DND-41 (cell line): ENCODE measurements at regions not wholly inside any gene's neighbourhood (a gene's known extent, or its start where the extent isn't known, plus 50 kb on each side); places are given as distances from the start of the nearest gene placed in this dataset.

ENCODE experiments used
- ATAC-seq: fragments of 200-7000 bp; cut with Tn5 transposase; 3 replicates; pipeline ENCODE4 v1.9.1; 2021; ENCODE audit warnings: low read depth; ENCODE audit not compliant: insufficient read depth
- DNase-seq: peaks from one replicate; pipeline ENCODE4 v3.0.0-alpha.2; 2020
- H2AFZ ChIP-seq: 2 replicates; pipeline ENCODE4 v1.6.0; 2012; ENCODE audit warnings: low read depth, low read length
- H3K27ac ChIP-seq: 2 replicates; pipeline ENCODE4 v1.5.1; 2012; ENCODE audit warnings: low read length, inconsistent platforms
- H3K27me3 ChIP-seq: fragments of 200-600 bp; sonication (generic); 2 replicates; pipeline ENCODE4 v1.6.0; 2012; ENCODE audit warnings: low read length, mild to moderate bottlenecking, inconsistent platforms; ENCODE audit not compliant: insufficient read depth, poor library complexity
- H3K36me3 ChIP-seq: 2 replicates; pipeline ENCODE4 v1.5.1; 2012; ENCODE audit warnings: low read length, inconsistent platforms; ENCODE audit not compliant: insufficient read depth
- H3K4me1 ChIP-seq: 2 replicates; pipeline ENCODE4 v1.5.1; 2012; ENCODE audit warnings: mild to moderate bottlenecking, low read length; ENCODE audit not compliant: insufficient read depth
- H3K4me2 ChIP-seq: 2 replicates; pipeline ENCODE4 v1.6.0; 2012; ENCODE audit warnings: mild to moderate bottlenecking, moderate library complexity, low read length, inconsistent platforms; ENCODE audit not compliant: insufficient read depth
- H3K4me3 ChIP-seq, 2 experiments: fragments of 200-600 bp in 1 of 2; shearing (Covaris generic) in 1 of 2; 2 replicates each; pipeline ENCODE4 v1.5.1; 2012 to 2016; ENCODE audit warnings: inconsistent platforms in 2 of 2, low read length in 2 of 2, mild to moderate bottlenecking in 2 of 2, low read depth in 1 of 2, moderate library complexity in 1 of 2
- H3K79me2 ChIP-seq: 2 replicates; pipeline ENCODE4 v1.6.0; 2012; ENCODE audit warnings: low read length, inconsistent platforms; ENCODE audit not compliant: insufficient read depth
- H3K9ac ChIP-seq: 2 replicates; pipeline ENCODE4 v1.6.0; 2012; ENCODE audit warnings: low read depth, mild to moderate bottlenecking, inconsistent platforms, low read length, moderate library complexity
- H3K9me3 ChIP-seq: 2 replicates; pipeline ENCODE4 v1.5.1; 2012; ENCODE audit warnings: low read length, moderate library complexity, mild to moderate bottlenecking, inconsistent platforms; ENCODE audit not compliant: insufficient read depth, severe bottlenecking
- H4K20me1 ChIP-seq: 2 replicates; pipeline ENCODE4 v1.6.0; 2012; ENCODE audit warnings: low read length; ENCODE audit not compliant: insufficient read depth
- EZH2 ChIP-seq: IDR thresholded peaks from 3 replicates; pipeline ENCODE4 v1.6.1; 2012; ENCODE audit warnings: borderline replicate concordance, low read depth, mild to moderate bottlenecking, moderate library complexity, low read length, inconsistent platforms; ENCODE audit not compliant: severe bottlenecking
- TF ChIP-seq, protein P1 (sequence below): IDR thresholded peaks from 2 replicates; pipeline ENCODE4 v1.5.1; 2012; ENCODE audit warnings: borderline replicate concordance, low read length, moderate library complexity, mild to moderate bottlenecking; ENCODE audit not compliant: poor library complexity, severe bottlenecking; ENCODE audit errors: extremely low read depth

DNA sequence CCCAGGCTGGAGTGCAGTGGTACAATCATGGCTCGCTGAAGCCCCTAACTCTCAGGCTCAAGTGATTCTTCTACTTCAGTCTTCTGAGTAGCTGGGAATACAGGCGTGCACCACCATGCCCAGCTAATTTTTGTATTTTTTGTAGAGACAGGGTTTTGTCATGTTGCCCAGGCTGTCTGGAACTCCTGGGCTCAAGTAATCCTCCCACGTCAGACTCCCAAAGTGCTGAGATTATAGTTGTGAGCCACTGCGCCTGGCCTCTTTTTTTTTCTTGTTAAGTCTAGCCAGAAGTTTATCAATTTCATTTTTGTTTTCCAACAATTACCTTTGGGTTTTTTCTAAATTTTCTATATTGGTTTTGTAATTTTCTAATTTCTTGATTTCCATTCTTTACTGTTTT is 100.6 kb downstream of the GC start:
- DNase-seq: no peak
- H3K9ac ChIP-seq: no peak overlapping the region
- no peak overlapping the region for H3K27ac ChIP-seq
- H2AFZ ChIP-seq: no peak overlapping the region
- no peak overlapping the region for H3K4me2 ChIP-seq
- H3K4me1 ChIP-seq: no peaks in the 10 kb centered on the region
- no peaks in the 10 kb centered on the region for H3K36me3 ChIP-seq
- ATAC-seq: no peak
- peaks cover 5% of the 10 kb centered on the region for H3K27me3 ChIP-seq
- no peaks in the 10 kb centered on the region for H3K79me2 ChIP-seq
- H3K9me3 ChIP-seq: no peaks in the 10 kb centered on the region
- no peak overlapping the region for H3K4me3 ChIP-seq
- H4K20me1 ChIP-seq: no peaks in the 10 kb centered on the region
- no peak for TF ChIP-seq EZH2
- TF ChIP-seq, protein P1, sequence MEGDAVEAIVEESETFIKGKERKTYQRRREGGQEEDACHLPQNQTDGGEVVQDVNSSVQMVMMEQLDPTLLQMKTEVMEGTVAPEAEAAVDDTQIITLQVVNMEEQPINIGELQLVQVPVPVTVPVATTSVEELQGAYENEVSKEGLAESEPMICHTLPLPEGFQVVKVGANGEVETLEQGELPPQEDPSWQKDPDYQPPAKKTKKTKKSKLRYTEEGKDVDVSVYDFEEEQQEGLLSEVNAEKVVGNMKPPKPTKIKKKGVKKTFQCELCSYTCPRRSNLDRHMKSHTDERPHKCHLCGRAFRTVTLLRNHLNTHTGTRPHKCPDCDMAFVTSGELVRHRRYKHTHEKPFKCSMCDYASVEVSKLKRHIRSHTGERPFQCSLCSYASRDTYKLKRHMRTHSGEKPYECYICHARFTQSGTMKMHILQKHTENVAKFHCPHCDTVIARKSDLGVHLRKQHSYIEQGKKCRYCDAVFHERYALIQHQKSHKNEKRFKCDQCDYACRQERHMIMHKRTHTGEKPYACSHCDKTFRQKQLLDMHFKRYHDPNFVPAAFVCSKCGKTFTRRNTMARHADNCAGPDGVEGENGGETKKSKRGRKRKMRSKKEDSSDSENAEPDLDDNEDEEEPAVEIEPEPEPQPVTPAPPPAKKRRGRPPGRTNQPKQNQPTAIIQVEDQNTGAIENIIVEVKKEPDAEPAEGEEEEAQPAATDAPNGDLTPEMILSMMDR: no peak

DNA sequence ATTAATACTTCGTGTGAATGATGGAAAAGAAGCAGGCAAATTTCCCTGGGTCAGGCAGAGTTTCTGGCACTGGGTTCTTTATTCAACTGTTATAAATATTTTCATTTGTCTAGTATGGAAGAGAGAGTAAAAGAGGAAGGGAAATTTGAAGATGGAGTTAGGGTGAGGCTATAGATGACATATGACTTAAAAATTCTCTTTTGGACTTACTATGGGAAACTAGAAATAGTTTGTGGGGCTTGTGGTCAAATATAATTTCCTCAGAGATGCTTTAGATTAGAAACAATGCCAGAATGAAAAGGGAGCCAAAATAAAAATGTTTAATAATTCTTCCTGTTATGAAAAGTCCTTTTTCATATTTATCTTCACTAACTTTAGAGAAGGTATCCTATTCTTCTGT is 103.2 kb downstream of the GC start:
- ATAC-seq: no peak

DNA sequence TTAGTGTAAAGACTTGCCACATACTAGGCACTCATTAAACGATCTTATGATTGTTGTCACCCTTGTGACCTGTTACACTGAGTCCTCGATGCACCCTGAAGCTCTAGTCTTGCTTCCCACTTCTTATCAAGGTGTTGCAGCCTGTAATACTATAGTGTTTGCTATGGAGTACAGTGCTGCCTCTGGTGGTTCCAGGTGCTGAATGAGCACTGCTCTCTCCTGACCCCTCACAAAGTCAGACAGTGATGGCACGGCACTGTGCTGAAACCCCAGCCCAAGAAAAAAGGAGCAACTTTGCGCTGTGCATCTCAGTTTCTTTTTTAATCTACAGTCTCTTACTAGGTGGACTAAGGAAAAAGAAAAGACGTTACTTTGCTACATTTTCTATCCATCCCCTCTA is 106.3 kb downstream of the GC start:
- ATAC-seq (no peak), DNase-seq (no peak)
- Histone ChIP-seq H3K9me3 (no peaks in the 10 kb centered on the region), H3K79me2 (no peaks in the 10 kb centered on the region), H3K27me3 (peaks cover 5% of the 10 kb centered on the region), H2AFZ (no peak overlapping the region), H3K9ac (no peak overlapping the region), H3K27ac (no peak overlapping the region), H3K4me3 (no peak overlapping the region), H3K4me2 (no peak overlapping the region), H3K36me3 (no peaks in the 10 kb centered on the region), H4K20me1 (no peaks in the 10 kb centered on the region), H3K4me1 (no peaks in the 10 kb centered on the region)
- TF ChIP-seq EZH2: no peak
- TF ChIP-seq, protein P1: no peak

More for the DNA sequence above, 103.2 kb downstream of the GC start:
- H4K20me1 ChIP-seq: no peaks in the 10 kb centered on the region
- H3K36me3 ChIP-seq: no peaks in the 10 kb centered on the region
- no peak overlapping the region for H3K9ac ChIP-seq
- DNase-seq: no peak
- H3K4me1 ChIP-seq: no peaks in the 10 kb centered on the region
- H3K4me2 ChIP-seq: no peak overlapping the region
- TF ChIP-seq, protein P1: no peak
- TF ChIP-seq EZH2: no peak
- H3K4me3 ChIP-seq: no peak overlapping the region
- no peaks in the 10 kb centered on the region for H3K9me3 ChIP-seq
- no peaks in the 10 kb centered on the region for H3K79me2 ChIP-seq
- H2AFZ ChIP-seq: no peak overlapping the region
- peaks cover 5% of the 10 kb centered on the region for H3K27me3 ChIP-seq
- no peak overlapping the region for H3K27ac ChIP-seq

DNA sequence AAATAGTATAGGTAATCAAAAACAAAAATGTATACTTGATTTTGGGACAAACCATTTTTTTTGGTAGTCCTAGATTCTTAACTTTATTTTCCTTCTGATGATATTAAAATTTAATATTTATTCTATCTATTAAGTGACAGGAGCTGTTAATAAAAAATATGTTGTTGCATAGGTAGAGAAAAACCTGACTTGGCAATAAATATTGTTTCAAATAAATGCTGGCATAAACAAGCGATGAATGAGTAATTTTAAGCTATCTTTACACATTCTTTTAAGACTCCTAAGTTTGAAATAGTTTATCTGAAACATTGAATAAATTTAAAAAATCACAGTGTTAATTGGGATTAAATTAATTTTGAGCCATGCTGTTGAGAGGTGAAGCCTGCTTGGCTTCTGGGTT is 114.6 kb downstream of the GC start:
- H3K4me1 ChIP-seq: no peaks in the 10 kb centered on the region
- H3K36me3 ChIP-seq: no peaks in the 10 kb centered on the region
- no peak for DNase-seq
- no peak overlapping the region for H2AFZ ChIP-seq
- H3K79me2 ChIP-seq: no peaks in the 10 kb centered on the region
- no peak overlapping the region for H3K4me3 ChIP-seq
- H3K27me3 ChIP-seq: peaks cover 4% of the 10 kb centered on the region
- TF ChIP-seq EZH2: no peak
- TF ChIP-seq, protein P1: no peak
- no peak overlapping the region for H3K4me2 ChIP-seq
- H3K9me3 ChIP-seq: no peaks in the 10 kb centered on the region
- H3K27ac ChIP-seq: no peak overlapping the region
- H3K9ac ChIP-seq: no peak overlapping the region
- ATAC-seq: no peak
- no peaks in the 10 kb centered on the region for H4K20me1 ChIP-seq
